GM21576 (cell line): ENCODE measurements at regions not wholly inside any gene's neighbourhood (a gene's known extent, or its start where the extent isn't known, plus 50 kb on each side); places are given as distances from the start of the nearest gene placed in this dataset.

Experiments used
- ATAC-seq: cut with Tn5 transposase; IDR thresholded peaks from one replicate; pipeline ENCODE4 v1.9.1; 2021; ENCODE audit warnings: mild to moderate bottlenecking, moderate library complexity; ENCODE audit not compliant: unreplicated experiment

DNA sequence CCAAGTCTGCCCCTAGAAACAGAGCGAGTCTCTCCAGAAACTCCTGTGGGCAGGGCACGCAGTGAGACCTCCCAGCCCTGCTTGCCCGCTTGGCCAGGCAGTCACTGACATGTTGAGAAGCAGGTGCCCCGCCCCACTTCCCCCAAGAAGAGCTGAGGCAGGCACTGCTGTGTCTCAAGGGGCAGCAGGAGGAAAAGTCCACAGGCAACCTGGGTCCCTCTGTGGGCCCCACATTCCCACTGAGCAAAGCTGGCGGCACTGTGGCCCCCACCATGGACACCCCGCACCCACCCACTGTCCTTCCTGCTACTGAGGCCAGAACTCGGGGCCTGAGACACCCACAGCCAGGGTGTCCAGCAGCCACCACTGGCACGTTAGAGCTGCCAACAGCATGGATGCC, 137.3 kb upstream of the NKX1-1 start:
- no peak for ATAC-seq

DNA sequence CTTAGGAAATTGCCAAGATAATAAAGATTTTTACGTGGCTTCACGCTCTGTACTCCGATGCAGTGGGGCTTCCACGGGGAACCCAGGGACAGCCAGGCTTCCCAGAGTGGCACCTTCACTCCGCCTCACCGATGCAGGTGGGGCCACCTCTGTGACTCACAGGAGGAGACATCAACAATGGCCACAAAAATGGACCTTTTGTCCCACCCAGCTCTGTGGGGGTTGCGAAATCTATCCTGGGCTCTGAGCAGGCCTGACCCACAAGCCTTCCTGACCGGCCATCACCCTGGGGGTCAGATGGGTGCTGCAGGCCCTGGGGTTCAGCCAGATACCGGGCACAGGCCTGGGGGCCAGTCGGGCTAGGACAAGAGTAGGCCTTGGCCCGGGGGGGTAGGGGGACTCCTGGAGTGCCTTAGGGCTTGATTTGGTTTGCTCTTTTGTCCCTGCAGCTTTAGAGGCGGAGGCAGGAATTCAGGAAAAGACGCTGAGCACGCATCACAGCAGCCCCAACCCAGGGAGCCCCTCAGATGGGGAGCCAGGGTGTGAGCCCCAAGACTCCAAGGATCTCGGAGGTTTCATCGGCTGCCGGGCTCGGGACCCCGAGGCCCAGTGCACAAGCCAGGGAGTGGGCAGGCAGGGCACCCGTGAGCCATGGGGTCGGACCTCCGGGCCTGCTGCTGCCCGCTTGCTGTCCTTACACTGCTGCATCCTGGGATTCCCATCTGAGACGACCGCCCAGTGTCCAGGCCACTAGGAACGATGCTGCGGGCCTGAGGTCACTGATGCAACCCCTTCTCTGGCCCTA, 136.5 kb upstream of the NKX1-1 start:
- no peak for ATAC-seq

DNA sequence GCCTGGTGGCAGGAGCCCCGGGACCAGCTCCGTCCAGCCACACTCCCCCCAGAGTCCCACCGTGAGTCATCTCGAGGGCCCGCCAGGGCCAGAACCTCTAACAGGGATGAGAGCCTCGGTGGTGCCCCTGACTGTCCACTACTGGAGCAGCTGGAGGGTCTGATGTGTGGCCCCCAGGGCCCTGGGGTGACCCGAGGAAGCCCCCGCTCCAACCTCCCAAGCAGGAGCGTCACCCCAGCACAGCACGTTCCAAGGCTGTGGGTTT, 135.9 kb upstream of the NKX1-1 start:
- no peak for ATAC-seq

DNA sequence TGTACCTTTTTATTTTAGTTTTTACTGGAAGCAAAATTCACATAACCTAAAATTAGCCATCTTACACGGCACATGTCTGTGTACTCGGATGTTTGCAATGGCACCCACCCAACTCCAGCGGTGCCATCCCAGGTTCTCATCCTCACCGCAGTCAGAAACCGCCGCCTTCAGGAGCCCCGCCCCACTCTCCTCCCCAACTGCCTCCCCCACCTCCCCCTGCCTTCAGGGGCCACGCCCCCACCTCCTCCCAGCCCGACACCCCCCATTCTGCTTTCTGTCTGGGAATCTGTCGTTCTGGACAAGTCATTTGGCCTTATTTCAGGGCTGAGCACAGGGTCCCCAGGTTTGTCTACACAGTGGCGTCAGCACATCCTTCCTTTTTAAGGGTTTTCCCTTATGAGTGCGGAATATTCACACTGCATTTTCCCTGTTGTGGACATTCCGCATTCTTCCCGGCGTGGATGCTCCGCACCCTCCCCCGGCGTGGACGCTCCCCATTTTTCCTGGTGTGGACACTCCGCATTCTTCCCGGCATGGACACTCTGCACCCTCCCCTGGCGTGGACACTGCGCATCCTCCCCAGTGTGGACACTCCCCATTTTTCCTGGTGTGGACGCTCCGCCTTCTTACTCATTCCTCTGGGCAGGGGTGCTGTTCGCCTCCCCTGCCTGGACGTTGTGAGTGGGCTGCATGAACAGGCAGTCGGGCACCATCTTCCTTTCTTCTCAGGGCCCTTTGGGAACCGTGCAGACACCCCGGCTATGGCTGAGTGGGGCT, 135.4 kb upstream of the NKX1-1 start:
- no peak for ATAC-seq

DNA sequence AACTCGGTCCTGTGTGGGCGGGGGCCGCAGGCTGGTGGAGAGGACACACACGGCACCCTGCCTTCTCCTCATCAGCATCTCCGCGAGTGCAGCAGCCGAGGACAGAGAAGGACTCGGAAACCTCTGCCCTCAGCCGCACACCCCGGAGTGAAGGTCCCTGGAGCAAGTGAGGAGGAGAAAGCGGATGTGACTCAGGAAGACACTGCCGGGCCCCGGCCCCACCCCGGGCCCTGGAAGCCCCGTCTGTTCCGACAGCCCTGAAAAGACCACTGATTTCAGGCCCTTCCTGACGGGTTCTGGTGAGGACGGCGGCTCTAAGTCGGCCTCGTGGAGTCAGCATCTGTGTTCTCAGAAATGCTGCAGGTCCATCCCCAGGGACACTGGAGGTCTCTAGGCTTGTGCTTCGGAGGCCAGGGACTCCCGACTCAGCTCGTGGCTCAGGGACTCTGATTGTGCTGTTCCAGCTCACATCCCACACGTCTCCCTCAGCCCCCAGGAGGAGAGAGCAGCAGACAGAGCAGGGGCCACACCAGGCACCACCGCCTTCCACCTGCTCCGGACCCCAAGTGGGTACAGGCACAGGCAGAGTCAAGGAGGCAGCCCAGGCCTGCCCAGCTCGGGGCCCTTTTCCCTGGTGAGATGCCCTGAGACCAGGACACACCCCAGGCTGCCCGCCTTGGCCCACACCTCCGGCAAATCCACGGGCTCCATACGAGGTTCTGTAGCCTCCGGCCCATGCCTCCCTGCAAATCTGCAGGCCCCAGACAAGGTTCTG, 134.5 kb upstream of the NKX1-1 start:
- ATAC-seq = no peak

DNA sequence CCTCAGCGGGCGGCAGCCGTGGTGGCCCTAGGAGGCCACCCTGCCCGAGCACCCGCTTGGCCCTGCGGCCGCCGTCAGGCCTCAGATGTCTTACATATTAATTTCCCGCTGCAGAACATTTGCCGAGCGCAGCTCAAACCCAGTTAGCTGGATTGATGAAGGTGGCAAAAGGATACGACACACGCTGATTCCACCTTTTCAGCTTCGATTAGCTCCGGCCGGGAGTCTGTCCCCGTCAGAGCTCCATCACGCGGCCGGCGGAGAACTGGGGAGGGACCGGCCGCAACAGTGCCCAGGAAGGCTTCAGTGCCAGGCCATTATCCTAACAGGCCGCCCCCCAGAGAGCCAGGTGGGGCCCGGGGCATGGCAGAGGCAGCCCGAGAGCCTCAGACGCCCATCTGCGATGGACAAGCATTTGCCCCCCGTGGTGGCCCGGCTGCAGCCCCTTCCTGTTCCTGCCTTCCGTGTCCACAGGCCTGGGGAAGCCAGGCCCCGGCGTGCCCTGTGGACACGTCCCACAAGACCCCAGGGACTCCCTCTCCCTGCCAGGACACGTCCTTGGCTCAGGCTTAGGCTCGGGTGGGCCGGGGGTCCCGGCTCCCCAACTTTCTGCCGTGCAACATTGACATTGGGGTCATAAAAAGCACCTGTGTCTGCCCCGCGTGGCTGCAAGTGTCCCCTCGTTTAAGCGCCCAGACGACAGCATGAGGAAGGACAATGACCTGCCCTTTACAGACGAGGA, 133.8 kb upstream of the NKX1-1 start:
- no peak for ATAC-seq

DNA sequence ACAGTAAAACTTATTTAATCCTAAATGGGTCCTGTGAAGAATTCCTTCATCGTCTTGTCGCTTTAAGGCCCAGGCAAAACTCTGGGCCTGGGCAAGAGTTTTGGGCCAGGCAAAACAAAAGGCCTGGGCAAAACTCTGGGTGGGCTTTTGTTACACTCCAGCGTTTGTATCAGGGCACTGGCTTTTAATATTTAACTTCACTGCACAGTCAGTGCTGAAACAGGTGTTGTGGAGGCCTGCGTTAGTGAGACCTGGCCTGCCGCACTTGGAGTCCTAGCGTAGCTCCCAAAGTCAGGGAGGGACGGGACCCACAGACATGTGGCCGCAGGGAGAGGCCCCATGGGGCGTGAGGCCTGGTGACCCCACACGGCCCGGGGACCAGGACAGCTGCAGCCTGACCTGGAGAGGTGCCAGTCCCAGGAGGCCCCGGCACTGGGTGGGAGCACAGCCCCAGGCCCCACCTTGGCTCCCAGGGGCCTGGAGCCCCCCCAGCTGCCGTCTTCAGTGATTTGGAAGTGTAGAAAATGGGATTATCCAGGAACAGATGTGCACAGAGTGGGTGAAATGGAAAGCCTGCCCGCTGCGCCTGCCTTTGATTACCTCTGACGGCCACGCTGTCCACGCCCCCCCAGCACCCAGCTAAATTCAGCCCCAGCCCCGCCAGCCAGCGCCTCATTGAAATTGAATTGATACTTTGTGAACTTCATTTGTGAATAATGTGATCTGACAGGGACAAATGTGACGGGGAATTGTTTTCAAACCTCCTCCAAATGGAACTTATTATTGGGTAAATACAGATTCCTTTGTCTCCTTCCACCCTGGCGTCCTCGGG, 132.9 kb upstream of the NKX1-1 start:
- no peak for ATAC-seq

DNA sequence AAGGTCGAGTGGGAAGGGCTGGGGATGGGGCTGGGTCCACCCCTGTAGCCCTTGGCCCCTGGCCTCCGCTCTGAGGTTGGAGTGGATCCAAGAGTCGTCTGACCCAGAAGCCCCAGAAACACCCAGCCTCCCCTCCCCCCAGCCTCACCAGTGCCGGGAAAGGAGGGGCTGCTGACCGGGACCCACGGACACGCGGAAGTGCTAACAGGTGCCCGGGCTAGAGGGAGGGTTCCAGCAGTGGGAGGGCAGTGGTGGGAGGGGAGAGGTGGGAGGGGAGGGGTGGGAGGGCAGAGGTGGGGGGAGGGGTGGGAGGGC, 131.8 kb upstream of the NKX1-1 start:
- ATAC-seq = no peak

DNA sequence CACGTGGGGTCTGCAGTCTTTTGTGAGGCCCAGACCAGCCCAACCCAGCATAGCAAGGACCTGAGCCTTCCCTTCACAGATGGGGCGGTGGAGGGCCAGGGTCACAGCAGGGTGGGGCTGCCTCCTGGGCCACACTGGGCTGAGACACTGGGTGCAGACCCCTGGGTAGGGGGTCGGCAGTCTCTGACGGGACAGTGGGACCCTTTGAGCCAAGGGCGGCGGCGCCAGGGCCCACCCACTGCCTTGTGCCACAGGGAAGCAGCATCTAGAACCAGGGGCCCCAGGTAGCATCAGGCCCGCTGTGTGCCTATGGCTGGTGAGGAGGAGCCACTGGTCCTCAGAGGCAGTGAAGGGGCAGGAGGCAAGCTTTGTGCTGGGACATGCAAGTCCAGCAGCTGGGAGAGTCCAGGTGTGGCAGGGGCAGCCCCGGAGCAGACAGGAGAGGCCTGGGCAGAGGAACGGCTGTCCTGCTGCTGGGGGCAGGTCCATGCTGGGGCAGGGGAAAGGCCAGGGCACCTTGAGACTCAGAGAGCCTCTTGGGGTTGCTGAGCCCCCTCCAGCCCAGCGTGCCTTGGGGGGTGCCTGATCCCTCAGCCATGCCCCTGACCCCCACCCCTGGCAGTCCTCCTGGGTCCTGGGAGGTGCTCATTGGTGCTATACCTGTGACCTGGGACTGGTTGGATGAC, 131.3 kb upstream of the NKX1-1 start:
- ATAC-seq = no peak

DNA sequence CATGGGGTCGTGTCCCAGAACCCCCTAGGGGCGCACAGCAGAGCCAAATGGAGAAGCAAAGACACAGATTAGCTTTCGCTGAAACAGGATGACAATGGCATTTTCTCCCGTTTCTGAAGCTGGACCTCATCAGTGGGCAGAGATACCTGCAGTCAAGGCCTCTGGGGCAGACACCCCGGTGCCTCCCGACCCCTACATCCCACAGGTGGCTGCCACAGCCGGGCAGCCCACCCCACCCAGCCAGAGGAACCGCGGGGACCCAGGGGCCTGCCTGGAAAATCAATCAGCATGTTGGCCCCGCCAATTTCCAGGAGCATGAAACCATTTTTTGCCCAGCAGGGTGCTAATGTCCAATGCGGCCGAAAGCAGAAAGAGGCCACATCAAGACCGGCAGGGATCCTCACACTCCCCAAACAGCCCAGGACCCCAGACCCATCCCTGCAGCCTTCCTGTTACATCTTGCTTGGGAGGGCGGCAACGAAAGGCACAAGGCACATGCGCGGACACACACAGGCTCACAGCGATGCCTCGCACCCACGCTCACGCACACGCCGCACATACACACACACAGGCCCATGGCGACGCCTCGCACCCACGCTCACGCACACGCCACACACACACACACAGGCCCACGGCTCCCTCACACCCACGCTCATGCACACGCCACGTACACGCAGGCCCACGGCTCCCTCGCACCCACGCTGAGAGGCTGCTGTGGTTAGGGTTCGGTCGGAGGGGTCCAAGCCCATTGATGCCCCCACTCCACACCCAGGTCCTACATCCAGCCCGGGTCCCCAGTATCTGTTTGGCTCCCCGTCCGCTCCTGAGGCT, 130.6 kb upstream of the NKX1-1 start:
- no peak for ATAC-seq

DNA sequence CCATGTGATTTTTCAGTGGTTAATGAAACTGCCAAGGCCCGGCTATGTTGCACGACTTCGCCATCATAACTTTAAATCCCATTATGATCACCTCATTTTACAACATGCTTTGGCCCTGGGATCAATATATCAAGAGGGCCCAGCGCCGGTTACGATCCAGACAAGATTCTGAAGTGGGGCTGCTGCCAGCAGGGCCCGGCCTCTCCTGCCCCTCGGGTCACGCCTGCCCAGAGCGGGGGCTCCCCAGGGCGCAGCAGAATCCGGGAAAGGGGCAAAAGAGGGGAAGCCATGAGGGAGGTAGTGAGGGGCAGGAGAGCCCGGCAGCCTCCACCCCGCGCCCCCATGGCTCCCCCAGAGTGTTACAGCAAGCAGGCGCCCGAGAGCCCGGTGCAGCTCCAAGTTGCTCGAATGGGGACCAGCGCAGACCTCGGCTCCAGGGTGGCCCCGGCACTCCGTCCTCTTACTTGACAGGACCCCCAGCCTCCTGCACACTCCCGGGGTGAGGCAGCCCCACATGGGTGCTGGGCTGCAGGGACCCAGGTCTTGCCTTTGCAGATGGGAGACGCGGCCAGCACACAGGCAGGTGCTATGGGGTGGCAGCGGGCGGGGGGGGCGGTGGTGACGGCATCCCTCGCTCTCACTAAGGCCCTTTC, 129.8 kb upstream of the NKX1-1 start:
- ATAC-seq = no peak

DNA sequence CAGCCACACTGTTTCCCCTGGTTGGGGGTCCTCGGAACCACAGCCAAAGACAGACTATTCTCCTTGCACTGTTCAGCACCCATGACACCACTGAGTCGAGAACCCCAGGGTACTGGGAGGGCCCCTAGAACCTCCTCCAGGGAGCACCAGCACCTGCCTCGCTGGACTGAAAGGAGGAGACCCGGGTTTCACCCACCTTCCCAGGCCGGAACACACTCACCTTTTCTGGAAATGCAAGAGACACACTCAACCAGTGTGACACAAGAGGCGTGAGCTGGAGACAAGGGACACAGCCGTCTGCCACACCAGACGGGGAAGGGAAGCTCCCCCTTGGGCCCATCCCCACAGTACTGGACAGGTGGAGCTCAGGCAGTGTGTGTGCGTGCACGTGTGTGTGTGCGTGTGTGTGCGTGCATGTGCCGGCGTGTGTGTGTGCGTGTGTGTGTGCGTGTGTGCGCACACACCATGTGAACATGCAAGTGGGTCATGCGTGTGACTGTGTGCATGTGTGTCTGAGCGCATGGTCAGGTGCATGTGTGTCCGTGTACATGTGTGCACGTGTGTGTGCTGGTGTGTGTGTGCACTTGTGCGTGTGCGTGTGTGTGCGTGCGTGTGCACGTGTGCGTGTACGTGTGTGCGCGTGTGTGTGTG, 128.8 kb upstream of the NKX1-1 start:
- ATAC-seq = no peak

DNA sequence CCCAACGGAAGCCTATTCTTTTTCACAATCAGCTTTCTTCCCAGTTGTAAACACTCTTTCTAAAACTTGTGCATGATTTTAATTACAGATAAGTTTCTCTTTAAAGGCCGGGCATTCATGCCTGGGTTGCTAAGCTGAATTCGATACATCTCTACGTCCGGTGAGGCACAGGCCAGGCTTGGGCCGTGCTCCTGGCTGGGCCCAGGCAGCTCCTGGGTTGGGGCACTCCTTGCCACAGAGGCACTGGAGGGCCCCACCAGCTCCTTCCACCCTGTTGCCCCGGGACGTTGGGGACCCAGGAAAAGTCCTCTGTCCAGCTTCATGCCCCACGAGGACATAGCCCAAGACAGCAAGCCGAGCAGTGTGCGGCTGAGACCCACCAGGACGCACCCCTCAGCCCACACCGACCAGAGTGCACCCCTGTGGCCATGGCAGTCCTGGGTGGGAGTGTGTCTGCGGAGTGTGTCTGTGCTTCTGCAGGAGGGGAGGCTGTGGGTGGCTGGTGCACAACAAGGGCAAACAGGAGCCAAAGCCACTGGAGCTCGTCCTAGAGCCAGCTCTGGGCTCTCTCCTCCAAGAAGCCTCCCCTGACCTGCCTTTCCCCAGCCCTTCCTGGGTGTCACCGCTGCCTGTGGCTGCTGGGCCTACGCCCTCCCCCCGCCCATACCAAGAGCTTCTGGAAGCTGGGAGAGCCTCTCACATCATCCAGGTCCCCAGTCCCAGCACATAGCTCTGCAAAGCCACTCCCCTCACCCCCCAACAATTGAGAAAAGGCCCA, 128.0 kb upstream of the NKX1-1 start:
- no peak for ATAC-seq

DNA sequence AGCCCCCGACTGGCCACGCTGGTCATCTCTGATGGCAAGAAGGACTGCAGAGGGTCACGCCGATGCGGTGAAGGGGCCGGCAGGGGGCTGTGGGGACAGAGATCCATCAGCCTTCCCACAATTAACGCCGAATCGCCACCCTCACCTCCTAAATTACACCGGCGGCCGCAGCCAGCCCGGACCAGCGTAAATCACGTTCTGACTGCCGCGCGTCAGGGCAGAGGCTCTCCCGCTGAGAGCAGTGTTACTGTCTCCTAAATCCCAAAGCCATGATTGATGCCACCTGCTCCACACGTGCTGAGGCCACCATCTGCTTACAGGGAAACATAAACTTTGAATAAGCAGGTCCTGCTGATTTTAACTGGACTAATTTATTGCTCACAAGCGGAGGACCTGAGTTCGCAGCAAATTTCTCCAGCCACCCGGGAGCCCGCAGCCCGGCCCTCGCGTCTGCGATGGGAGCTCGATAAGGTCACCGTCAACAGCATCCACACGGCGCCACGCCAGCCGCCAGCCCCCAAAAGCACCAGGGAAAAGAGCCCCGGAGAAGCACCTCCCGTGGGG, 127.3 kb upstream of the NKX1-1 start:
- ATAC-seq = no peak

DNA sequence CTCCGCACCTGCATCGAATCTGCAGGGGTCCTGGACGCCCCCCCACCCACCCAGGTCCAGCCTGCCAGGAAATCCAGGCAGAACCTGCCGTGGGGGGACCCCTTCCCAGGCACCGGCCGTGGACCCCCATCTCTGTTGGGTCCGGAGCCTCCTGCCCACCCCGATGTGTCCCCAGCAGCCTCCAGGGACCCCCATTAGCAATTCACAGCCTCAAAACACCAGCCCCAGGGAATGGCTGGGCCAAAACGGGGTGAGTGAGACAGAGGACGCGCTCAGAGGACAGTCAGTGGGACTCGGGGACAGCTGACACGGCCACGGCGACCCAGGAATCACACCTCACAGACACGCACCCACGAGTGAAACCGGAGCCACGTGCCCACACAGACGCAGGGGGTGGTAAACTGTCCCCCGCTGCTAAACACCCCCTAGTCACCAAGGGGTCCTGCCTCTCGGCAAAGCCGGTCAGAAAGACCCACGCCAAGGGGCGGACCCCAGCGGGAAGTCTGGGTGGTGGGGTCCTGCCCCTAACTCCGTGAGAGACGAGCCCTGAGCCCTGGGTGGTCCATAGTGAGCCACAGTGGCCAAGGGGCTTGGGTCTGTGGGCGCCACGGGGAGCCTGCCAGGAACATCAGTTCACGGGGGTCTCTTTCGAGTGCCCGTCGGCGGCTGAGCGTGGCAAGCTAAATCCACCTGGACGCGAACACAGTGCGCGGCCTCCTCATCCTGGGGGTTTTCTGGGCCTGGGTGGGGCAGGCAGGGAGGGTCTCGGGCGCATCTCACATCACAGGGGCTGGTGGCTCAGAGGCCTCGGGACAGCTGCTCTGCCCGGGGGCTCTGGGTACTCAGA, 126.5 kb upstream of the NKX1-1 start:
- no peak for ATAC-seq
